ENCODE measurements at regions not wholly inside any gene's neighbourhood (a gene's known extent, or its start where the extent isn't known, plus 50 kb on each side); places are given as distances from the start of the nearest gene placed in this dataset.

- TF ChIP-seq, protein P1, sequence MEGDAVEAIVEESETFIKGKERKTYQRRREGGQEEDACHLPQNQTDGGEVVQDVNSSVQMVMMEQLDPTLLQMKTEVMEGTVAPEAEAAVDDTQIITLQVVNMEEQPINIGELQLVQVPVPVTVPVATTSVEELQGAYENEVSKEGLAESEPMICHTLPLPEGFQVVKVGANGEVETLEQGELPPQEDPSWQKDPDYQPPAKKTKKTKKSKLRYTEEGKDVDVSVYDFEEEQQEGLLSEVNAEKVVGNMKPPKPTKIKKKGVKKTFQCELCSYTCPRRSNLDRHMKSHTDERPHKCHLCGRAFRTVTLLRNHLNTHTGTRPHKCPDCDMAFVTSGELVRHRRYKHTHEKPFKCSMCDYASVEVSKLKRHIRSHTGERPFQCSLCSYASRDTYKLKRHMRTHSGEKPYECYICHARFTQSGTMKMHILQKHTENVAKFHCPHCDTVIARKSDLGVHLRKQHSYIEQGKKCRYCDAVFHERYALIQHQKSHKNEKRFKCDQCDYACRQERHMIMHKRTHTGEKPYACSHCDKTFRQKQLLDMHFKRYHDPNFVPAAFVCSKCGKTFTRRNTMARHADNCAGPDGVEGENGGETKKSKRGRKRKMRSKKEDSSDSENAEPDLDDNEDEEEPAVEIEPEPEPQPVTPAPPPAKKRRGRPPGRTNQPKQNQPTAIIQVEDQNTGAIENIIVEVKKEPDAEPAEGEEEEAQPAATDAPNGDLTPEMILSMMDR (IDR thresholded peaks at IDR 0.05 in 8 of 11, conservative IDR thresholded peaks at IDR 0.05 in 3 of 11), result no peak
- no peak for TF ChIP-seq POLR2A (IDR thresholded peaks at IDR 0.05)
Observed at GRCh38 chr2:241948901-241949735, 79.6 kb downstream of the RTP5 start.
